ENCODE measurements at regions not wholly inside any gene's neighbourhood (a gene's known extent, or its start where the extent isn't known, plus 50 kb on each side); places are given as distances from the start of the nearest gene placed in this dataset.
A peak's percentile ranks its signal among the peaks of the same experiment; 100 is the strongest.

DNA sequence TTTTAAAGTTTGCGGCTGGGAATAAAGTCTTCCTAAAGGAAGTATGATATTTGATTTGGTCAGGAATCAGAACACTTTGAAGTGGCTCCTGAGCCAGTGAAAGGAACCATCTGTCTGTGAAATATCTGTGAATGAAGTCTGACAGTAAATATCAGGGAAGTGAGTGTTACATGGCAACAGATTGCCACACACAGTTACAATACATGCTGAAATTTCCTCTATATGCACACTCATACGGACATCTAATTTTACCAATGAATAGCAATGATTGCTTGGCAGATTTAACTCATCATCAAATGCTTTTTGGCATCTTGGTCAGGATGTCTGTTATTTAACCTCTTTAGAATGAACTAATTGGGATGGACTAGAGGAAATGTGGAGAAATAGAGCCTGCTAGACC lies 1023.8 kb downstream of the FAT4 start:
- H3K79me2 ChIP-seq (ENCODE audit: control insufficient read depth, insufficient read depth, low read length) = no peaks in the 10 kb centered on the region
- no TSS peak for BruUV-seq (replicated peaks)
- no peak overlapping the region for H3K4me2 ChIP-seq (ENCODE audit: insufficient read depth, low read length)
- no peak for FAIRE-seq
- CTCF ChIA-PET = no interaction called here
- H3K4me3 ChIP-seq (replicated peaks in 1 of 3; ENCODE audit: insufficient read depth in 1 of 3, low read depth in 1 of 3, low read length in 3 of 3) = no peak overlapping the region
- intact Hi-C loops (cut with micrococcal nuclease) = no loop called here
- TF ChIP-seq CTCF (IDR thresholded peaks at IDR 0.05; ENCODE audit: extremely low read depth in 1 of 2, insufficient read depth in 1 of 2, low read depth in 1 of 2, low read length in 2 of 2) (no peak), MAX (IDR thresholded peaks at IDR 0.05; ENCODE audit: insufficient read depth, insufficient read length) (no peak), EZH2 (IDR thresholded peaks at IDR 0.05; ENCODE audit: borderline replicate concordance, low read depth, low read length, severe bottlenecking) (no peak), POLR2AphosphoS5 (IDR thresholded peaks at IDR 0.05; ENCODE audit: insufficient read depth, low read depth, low read length) (no peak), JUN (IDR thresholded peaks at IDR 0.05; ENCODE audit: borderline replicate concordance, insufficient read depth, insufficient read length, low read depth) (no peak), GATA2 (IDR thresholded peaks at IDR 0.05; ENCODE audit: insufficient read depth, insufficient read length, low read depth, low read length) (no peak), FOS (IDR thresholded peaks at IDR 0.05; ENCODE audit: borderline replicate concordance, insufficient read depth, low read length) (no peak), POLR2A (IDR thresholded peaks at IDR 0.05; ENCODE audit: low read depth, low read length) (no peak), MYC (IDR thresholded peaks at IDR 0.05; ENCODE audit: low read depth, low read length) (no peak)
- no peak overlapping the region for H2AFZ ChIP-seq (ENCODE audit: low read depth, low read length)
- POLR2A ChIA-PET = no interaction called here
- H3K27me3 ChIP-seq (ENCODE audit: control insufficient read depth in 2 of 2, insufficient read depth in 2 of 2, low read length in 2 of 2) = no peaks in the 10 kb centered on the region
- H3K9me1 ChIP-seq (replicated peaks; ENCODE audit: control insufficient read depth, extremely low read depth, insufficient read depth, low read length) = no peaks in the 10 kb centered on the region
- dilution Hi-C loops (cut with MboI; ENCODE audit: extremely low pct_ligation_motif_present, low sequenced_read_pairs) = no loop called here
- no peaks in the 10 kb centered on the region for H4K20me1 ChIP-seq (replicated peaks; ENCODE audit: control insufficient read depth, extremely low read depth, insufficient read depth, low read length)
- H3K4me1 ChIP-seq (ENCODE audit: control insufficient read depth, extremely low read depth, insufficient read depth, low read length) = no peaks in the 10 kb centered on the region
- no peaks in the 10 kb centered on the region for H3K36me3 ChIP-seq (ENCODE audit: control insufficient read depth in 2 of 2, extremely low read depth in 1 of 2, insufficient read depth in 2 of 2, low read length in 2 of 2)
- no peaks in the 10 kb centered on the region for H3K9me3 ChIP-seq (replicated peaks; ENCODE audit: control insufficient read depth, insufficient read depth, low read length)
- H3K9ac ChIP-seq (replicated peaks; ENCODE audit: extremely low read depth, insufficient read depth, low read length) = no peak overlapping the region
- peak; percentile 21 for DNase-seq (ENCODE audit: low read depth, low spot score)
- no peak overlapping the region for H3K27ac ChIP-seq (ENCODE audit: insufficient read depth, low read depth, low read length)
